Stomach (tissue), 4 donors: ENCODE measurements at regions not wholly inside any gene's neighbourhood (a gene's known extent, or its start where the extent isn't known, plus 50 kb on each side); places are given as distances from the start of the nearest gene placed in this dataset.

Experiments
- POLR2A ChIP-seq, 4 donors: fragments of 450-650 bp; IDR thresholded peaks; one replicate each; pipeline ENCODE4 v1.6.1; 2016; ENCODE audit warnings: antibody characterized with exemption in 4 of 4, control low read depth in 2 of 4, mild to moderate bottlenecking in 1 of 4, moderate library complexity in 1 of 4
- POLR2AphosphoS5 ChIP-seq, 3 donors: sonication (generic); formaldehyde crosslinking; IDR thresholded peaks; one replicate each; pipeline ENCODE4 v1.6.1; 2016; ENCODE audit warnings: antibody characterized with exemption in 3 of 3
- TF ChIP-seq, protein P1 (sequence below), 7 experiments: fragments of 450-650 bp in 4 of 7; fragments of 200-600 bp in 3 of 7; sonication (generic) in 3 of 7; IDR thresholded peaks; one replicate each; pipeline ENCODE4 v1.5.1; 2016 to 2019; ENCODE audit warnings: antibody characterized with exemption in 7 of 7, control low read depth in 2 of 7, mild to moderate bottlenecking in 1 of 7

DNA sequence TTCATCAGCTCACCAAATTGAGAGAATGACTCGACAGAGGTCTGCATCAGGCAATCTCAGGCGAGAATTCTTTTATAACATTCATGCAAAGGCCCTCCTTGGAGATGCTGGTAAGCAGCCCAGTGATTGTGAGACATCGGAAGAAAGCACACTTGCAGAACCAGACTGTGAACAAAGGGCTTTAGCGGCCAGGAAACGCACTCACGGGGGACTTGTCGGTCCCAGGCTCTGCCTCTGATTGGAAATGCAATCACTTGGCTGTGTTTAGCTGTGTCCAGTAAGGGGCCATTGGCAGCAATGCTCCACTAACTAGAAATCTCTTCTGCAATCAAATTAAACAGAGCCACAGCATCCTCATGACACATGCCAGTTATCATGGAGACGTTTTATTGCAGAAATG is 226.7 kb upstream of the CDH13 start:
- TF ChIP-seq, protein P1, sequence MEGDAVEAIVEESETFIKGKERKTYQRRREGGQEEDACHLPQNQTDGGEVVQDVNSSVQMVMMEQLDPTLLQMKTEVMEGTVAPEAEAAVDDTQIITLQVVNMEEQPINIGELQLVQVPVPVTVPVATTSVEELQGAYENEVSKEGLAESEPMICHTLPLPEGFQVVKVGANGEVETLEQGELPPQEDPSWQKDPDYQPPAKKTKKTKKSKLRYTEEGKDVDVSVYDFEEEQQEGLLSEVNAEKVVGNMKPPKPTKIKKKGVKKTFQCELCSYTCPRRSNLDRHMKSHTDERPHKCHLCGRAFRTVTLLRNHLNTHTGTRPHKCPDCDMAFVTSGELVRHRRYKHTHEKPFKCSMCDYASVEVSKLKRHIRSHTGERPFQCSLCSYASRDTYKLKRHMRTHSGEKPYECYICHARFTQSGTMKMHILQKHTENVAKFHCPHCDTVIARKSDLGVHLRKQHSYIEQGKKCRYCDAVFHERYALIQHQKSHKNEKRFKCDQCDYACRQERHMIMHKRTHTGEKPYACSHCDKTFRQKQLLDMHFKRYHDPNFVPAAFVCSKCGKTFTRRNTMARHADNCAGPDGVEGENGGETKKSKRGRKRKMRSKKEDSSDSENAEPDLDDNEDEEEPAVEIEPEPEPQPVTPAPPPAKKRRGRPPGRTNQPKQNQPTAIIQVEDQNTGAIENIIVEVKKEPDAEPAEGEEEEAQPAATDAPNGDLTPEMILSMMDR (IDR thresholded peaks at IDR 0.05), result no peak
- TF ChIP-seq POLR2AphosphoS5 (IDR thresholded peaks at IDR 0.05) (no peak), POLR2A (IDR thresholded peaks at IDR 0.05) (no peak)
